Adrenal gland (tissue), 9 donors: ENCODE measurements at regions not wholly inside any gene's neighbourhood (a gene's known extent, or its start where the extent isn't known, plus 50 kb on each side); places are given as distances from the start of the nearest gene placed in this dataset.

Experiments
- DNase-seq, 7 donors: peaks; one replicate each; pipeline ENCODE4 v3.0.0-alpha.2; 2019 to 2020
- H3K27ac ChIP-seq, 5 donors: fragments of 200-600 bp; sonication (generic) in 4 of 5; 1 replicate in 3 of 5; 2 replicates in 2 of 5; pipeline versions ENCODE4 v1.5.1 to v1.8.0; 2016 to 2020; ENCODE audit warnings: mild to moderate bottlenecking in 1 of 5
- H3K27me3 ChIP-seq: fragments of 200-600 bp; 2 replicates; pipeline ENCODE4 v1.8.0; 2021
- H3K36me3 ChIP-seq, 2 donors: fragments of 200-600 bp; replicated peaks in 1 of 2; 1 replicate in 1 of 2; 2 replicates in 1 of 2; pipeline versions ENCODE4 v1.5.1 to v1.8.0; 2018 to 2022
- H3K4me1 ChIP-seq, 2 donors: fragments of 200-600 bp; replicated peaks in 1 of 2; 1 replicate in 1 of 2; 2 replicates in 1 of 2; pipeline versions ENCODE4 v1.5.1 to v1.8.0; 2018 to 2021
- H3K4me3 ChIP-seq, 4 donors: fragments of 200-600 bp; sonication (generic) in 3 of 4; one replicate each; pipeline ENCODE4 v1.5.1; 2016 to 2018
- H3K9me3 ChIP-seq, 3 donors: fragments of 200-600 bp; sonication (generic) in 1 of 3; replicated peaks in 1 of 3; 1 replicate in 2 of 3; 2 replicates in 1 of 3; pipeline versions ENCODE4 v1.5.1 to v1.8.0; 2016 to 2021
- CTCF ChIP-seq, 6 experiments: fragments of 450-650 bp in 4 of 6; fragments of 200-600 bp in 2 of 6; sonication (generic) in 1 of 6; IDR thresholded peaks; 1 replicate in 5 of 6; 2 replicates in 1 of 6; pipeline versions ENCODE4 v1.5.1 to v1.8.0; 2016 to 2021; ENCODE audit warnings: antibody characterized with exemption in 6 of 6, mild to moderate bottlenecking in 2 of 6, moderate library complexity in 1 of 6
- POLR2A ChIP-seq, 2 donors: fragments of 450-650 bp; IDR thresholded peaks; one replicate each; pipeline ENCODE4 v1.6.1; 2017; ENCODE audit warnings: antibody characterized with exemption in 2 of 2, mild to moderate bottlenecking in 2 of 2, moderate library complexity in 1 of 2
- WGBS, 4 donors: extraction: QIAGEN DNeasy Blood & Tissue Kit in 2 of 4; methylation state at CpG; one replicate each; pipeline versions ENCODE4 v1.1.5 to v1.1.7; 2013 to 2017; 5-methylcytosine and 5-hydroxymethylcytosine counted together
- intact Hi-C, 2 donors: fragments of 100-400 bp; cut with DNase I; formaldehyde crosslinking; loops; one replicate each; pipeline versions ENCODE4 v1.14.1 to v1.15.0; 2022 to 2023
- donor health status: healthy with polysubstance abuse.
- donor health status: Bipolar disorder and iron deficiency.
- donor health status: DM: yes; HTN: yes; CAD: no.
- donor health status: DM: no; HTN: no; CAD: no.
- donor health status: DM: no; HTN: no; CAD: no.

DNA sequence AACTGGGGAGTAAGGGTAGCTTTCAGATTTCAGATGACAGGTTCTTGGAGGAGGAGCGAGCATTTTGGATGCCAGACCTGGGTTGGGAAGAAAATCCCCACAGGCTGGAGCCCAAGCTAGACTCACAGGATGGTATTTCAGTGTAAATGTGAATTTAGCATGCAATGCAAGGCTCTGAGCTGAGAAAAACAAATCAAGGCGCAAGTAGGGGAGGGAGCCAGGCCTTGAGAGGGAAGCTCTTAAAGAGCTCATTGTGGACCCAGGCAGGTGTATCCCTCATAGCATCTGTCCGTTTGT, 386.1 kb downstream of the MATN1 start:
- 69 to 79% (median 72%) methylated on average over 3 of the region's 3 CpGs for WGBS, 4 donors
- DNase-seq: no peak
- Histone ChIP-seq H3K27ac (no peak overlapping the region), H3K36me3 (no peaks in the 10 kb centered on the region), H3K4me1 (no peaks in the 10 kb centered on the region), H3K9me3 (no peaks in the 10 kb centered on the region), H3K4me3 (no peak overlapping the region), H3K27me3 (peaks cover 6% of the 10 kb centered on the region)
- intact Hi-C loops: no loop called here
- TF ChIP-seq CTCF (IDR thresholded peaks at IDR 0.05) (no peak), POLR2A (IDR thresholded peaks at IDR 0.05) (no peak)

- H3K27me3 ChIP-seq: peaks cover 6% of the 10 kb centered on the region
- TF ChIP-seq CTCF (IDR thresholded peaks at IDR 0.05) (no peak), POLR2A (IDR thresholded peaks at IDR 0.05) (no peak)
- no peaks in the 10 kb centered on the region for H3K4me1 ChIP-seq
- H3K9me3 ChIP-seq: no peaks in the 10 kb centered on the region
- intact Hi-C loops: no loop called here
- 76 to 83% (median 79%) methylated on average over 12 to 16 of the region's 16 CpGs for WGBS, 4 donors
- no peak overlapping the region for H3K4me3 ChIP-seq
- H3K27ac ChIP-seq: no peak overlapping the region
- H3K36me3 ChIP-seq: no peaks in the 10 kb centered on the region
- peak in 1 of 7 donors; percentile 43 for DNase-seq
Measured at GRCh38 chr1:30336550-30337323, 386.6 kb downstream of the MATN1 start.

DNA sequence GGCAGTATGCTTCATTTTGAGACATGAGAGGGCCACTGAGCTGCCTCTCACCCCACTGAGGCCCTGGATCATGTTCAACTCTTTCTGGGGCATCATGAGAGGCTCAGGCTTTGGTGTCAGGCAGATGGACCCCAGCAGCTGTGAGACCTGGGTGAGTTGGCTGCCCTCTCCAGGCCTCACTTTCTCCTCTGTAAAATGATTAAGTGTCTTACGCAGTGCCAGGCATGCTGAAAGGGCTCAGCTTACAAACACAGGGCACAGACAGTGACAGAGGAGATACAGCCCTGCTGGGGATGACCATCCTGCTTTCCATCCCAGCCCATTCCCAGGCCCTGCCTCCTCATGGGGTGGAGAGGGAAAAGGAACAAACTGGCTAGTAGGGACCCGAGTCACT, 387.4 kb downstream of the MATN1 start:
- Histone ChIP-seq H3K36me3 (no peaks in the 10 kb centered on the region), H3K4me1 (no peaks in the 10 kb centered on the region), H3K27me3 (no peaks in the 10 kb centered on the region), H3K4me3 (no peak overlapping the region), H3K27ac (no peak overlapping the region), H3K9me3 (no peaks in the 10 kb centered on the region)
- TF ChIP-seq POLR2A (IDR thresholded peaks at IDR 0.05) (no peak), CTCF (IDR thresholded peaks at IDR 0.05) (no peak)
- WGBS, 4 donors: 79 to 89% (median 82%) methylated on average over 2 of the region's 2 CpGs
- intact Hi-C loops: no loop called here
- peak in 1 of 7 donors; percentile 49 for DNase-seq

- Histone ChIP-seq H3K36me3 (no peaks in the 10 kb centered on the region), H3K4me1 (no peaks in the 10 kb centered on the region), H3K27me3 (no peaks in the 10 kb centered on the region), H3K9me3 (no peaks in the 10 kb centered on the region), H3K4me3 (no peak overlapping the region), H3K27ac (no peak overlapping the region)
- TF ChIP-seq CTCF (IDR thresholded peaks at IDR 0.05) (no peak), POLR2A (IDR thresholded peaks at IDR 0.05) (no peak)
- DNase-seq: peak in 1 of 7 donors; percentile 27
- intact Hi-C loops: no loop called here
- WGBS, 4 donors: 89 to 100% (median 91%) methylated on average over 1 to 3 of the region's 3 CpGs
Measured at GRCh38 chr1:30335389-30335996, 387.9 kb downstream of the MATN1 start.
